ENCODE measurements at regions not wholly inside any gene's neighbourhood (a gene's known extent, or its start where the extent isn't known, plus 50 kb on each side); places are given as distances from the start of the nearest gene placed in this dataset.

- TF ChIP-seq EZH2phosphoT487 (IDR thresholded peaks at IDR 0.05) (no peak), EZH2 (IDR thresholded peaks at IDR 0.05) (no peak), CTCF (IDR thresholded peaks at IDR 0.05) (no peak)
- peaks cover 1% of the 10 kb centered on the region for H3K9me3 ChIP-seq (ENCODE audit: low read depth)
- no peak overlapping the region for H3K4me3 ChIP-seq
- H3K27me3 Mint-ChIP-seq (ENCODE audit: insufficient read depth, low read depth), result peaks cover 4% of the 10 kb centered on the region
- no peaks in the 10 kb centered on the region for H3K36me3 Mint-ChIP-seq
- no peak overlapping the region for H3K9ac ChIP-seq
- no peaks in the 10 kb centered on the region for H3K4me1 Mint-ChIP-seq
- no peaks in the 10 kb centered on the region for H3K4me1 ChIP-seq
- no peaks in the 10 kb centered on the region for H4K20me1 ChIP-seq (ENCODE audit: low read depth)
- H3K79me2 ChIP-seq (ENCODE audit: low read depth), result no peaks in the 10 kb centered on the region
- H3K36me3 ChIP-seq, result no peaks in the 10 kb centered on the region
- H3F3A ChIP-seq (ENCODE audit: low read depth), result no peaks in the 10 kb centered on the region
- no peak overlapping the region for H3K27ac ChIP-seq
- H3K4me3 Mint-ChIP-seq, result no peak overlapping the region
- H3K27ac Mint-ChIP-seq, result no peak overlapping the region
- DNase-seq (ENCODE audit: low spot score), result no peak
- peaks cover under 1% of the 10 kb centered on the region for H3K9me3 Mint-ChIP-seq
- no peak overlapping the region for H3K4me2 ChIP-seq
- no peaks in the 10 kb centered on the region for H3K27me3 ChIP-seq
- H2AFZ ChIP-seq (replicated peaks), result no peak overlapping the region
Observed at GRCh38 chr1:2877391-2877790, 75.9 kb upstream of the TTC34 start.

- no peaks in the 10 kb centered on the region for H3K36me3 Mint-ChIP-seq
- Histone ChIP-seq H3K9me3 (ENCODE audit: low read depth) (peaks cover 3% of the 10 kb centered on the region), H3F3A (ENCODE audit: low read depth) (no peaks in the 10 kb centered on the region), H3K79me2 (ENCODE audit: low read depth) (no peaks in the 10 kb centered on the region), H3K4me1 (no peaks in the 10 kb centered on the region), H3K4me2 (no peak overlapping the region), H3K27me3 (no peaks in the 10 kb centered on the region), H3K9ac (no peak overlapping the region), H4K20me1 (ENCODE audit: low read depth) (no peaks in the 10 kb centered on the region), H3K27ac (no peak overlapping the region), H3K4me3 (no peak overlapping the region), H2AFZ (replicated peaks) (no peak overlapping the region), H3K36me3 (no peaks in the 10 kb centered on the region)
- no peaks in the 10 kb centered on the region for H3K9me3 Mint-ChIP-seq
- no peak overlapping the region for H3K27ac Mint-ChIP-seq
- H3K4me3 Mint-ChIP-seq, result no peak overlapping the region
- no peak for DNase-seq (ENCODE audit: low spot score)
- TF ChIP-seq EZH2 (IDR thresholded peaks at IDR 0.05) (no peak), EZH2phosphoT487 (IDR thresholded peaks at IDR 0.05) (no peak), CTCF (IDR thresholded peaks at IDR 0.05) (no peak)
- peaks cover 4% of the 10 kb centered on the region for H3K27me3 Mint-ChIP-seq (ENCODE audit: insufficient read depth, low read depth)
- H3K4me1 Mint-ChIP-seq, result no peaks in the 10 kb centered on the region
Observed at GRCh38 chr1:2878591-2878990, 77.1 kb upstream of the TTC34 start.

GRCh38 chr1:2879026-2879425 lies 77.5 kb upstream of the TTC34 start:
- H3K36me3 Mint-ChIP-seq, result no peaks in the 10 kb centered on the region
- no peak overlapping the region for H3K27ac Mint-ChIP-seq
- Histone ChIP-seq H3F3A (ENCODE audit: low read depth) (no peaks in the 10 kb centered on the region), H3K27me3 (no peaks in the 10 kb centered on the region), H3K36me3 (no peaks in the 10 kb centered on the region), H3K9me3 (ENCODE audit: low read depth) (peaks cover 3% of the 10 kb centered on the region), H3K4me3 (no peak overlapping the region), H3K4me1 (no peaks in the 10 kb centered on the region), H3K4me2 (no peak overlapping the region), H2AFZ (replicated peaks) (no peak overlapping the region), H3K79me2 (ENCODE audit: low read depth) (no peaks in the 10 kb centered on the region), H4K20me1 (ENCODE audit: low read depth) (no peaks in the 10 kb centered on the region), H3K27ac (no peak overlapping the region), H3K9ac (no peak overlapping the region)
- peaks cover 4% of the 10 kb centered on the region for H3K27me3 Mint-ChIP-seq (ENCODE audit: insufficient read depth, low read depth)
- H3K9me3 Mint-ChIP-seq, result no peaks in the 10 kb centered on the region
- DNase-seq (ENCODE audit: low spot score), result no peak
- TF ChIP-seq CTCF (IDR thresholded peaks at IDR 0.05) (no peak), EZH2 (IDR thresholded peaks at IDR 0.05) (no peak), EZH2phosphoT487 (IDR thresholded peaks at IDR 0.05) (no peak)
- no peak overlapping the region for H3K4me3 Mint-ChIP-seq
- H3K4me1 Mint-ChIP-seq, result no peaks in the 10 kb centered on the region
